K562 (cell line): ENCODE measurements at regions not wholly inside any gene's neighbourhood (a gene's known extent, or its start where the extent isn't known, plus 50 kb on each side); places are given as distances from the start of the nearest gene placed in this dataset.

Experiments used
- ATAC-seq: fragments of 200-7000 bp; cut with Tn5 transposase; 3 replicates; pipeline ENCODE4 v1.9.1; 2020; ENCODE audit warnings: moderate library complexity
- BruUV-seq: library from RNA; stranded (reverse); fragments of 400-500 nt; replicated peaks from 2 replicates; lab custom pipeline; 2021; lab: Mats Ljungman, UMichigan
- CTCF ChIA-PET: fragments of 300-600 bp; formaldehyde crosslinking; extraction: SDS; loops from one replicate; lab custom pipeline; 2021; ENCODE audit warnings: low intra/inter-chr PET ratio; lab: Yijun Ruan, JAX
- POLR2A ChIA-PET: fragments of 300-600, 350-650 bp; sonication (Branson Sonifier 250); formaldehyde crosslinking; extraction: SDS; loops from one replicate; lab custom pipeline; 2021; ENCODE audit warnings: antibody characterized with exemption, inconsistent platforms; lab: Yijun Ruan, JAX
- DNase-seq, 4 experiments: peaks; one replicate each; pipeline versions ENCODE4 v3.0.0 to v3.0.0-alpha.2; 2011 to 2018; ENCODE audit warnings: low spot score in 3 of 4, mixed read lengths in 3 of 4; ENCODE audit errors: extremely low read depth in 1 of 4
- FAIRE-seq: peaks from 2 replicates; lab custom pipeline; 2011; peaks lifted over from hg19 to GRCh38; lab: Jason Lieb, UNC
- H2AFZ ChIP-seq: 2 replicates; pipeline ENCODE4 v1.6.0; 2011; ENCODE audit warnings: low read depth, low read length, control low read depth, inconsistent platforms
- H3K27ac ChIP-seq: fragments of 200-600 bp; 3 replicates; pipeline ENCODE4 v1.8.0; 2011; ENCODE audit warnings: low read depth, mild to moderate bottlenecking, control low read depth, inconsistent platforms, low read length, moderate library complexity, mixed read lengths; ENCODE audit errors: extremely low read depth
- H3K27me3 ChIP-seq, 2 experiments: fragments of 300-600 bp in 1 of 2; 2 replicates in 1 of 2; 3 replicates in 1 of 2; pipeline versions ENCODE4 v1.6.0 to v1.8.0; 2011; ENCODE audit warnings: inconsistent platforms in 2 of 2, low read length in 2 of 2, mild to moderate bottlenecking in 1 of 2, mixed read lengths in 1 of 2, moderate library complexity in 1 of 2; ENCODE audit not compliant: control insufficient read depth in 2 of 2, insufficient read depth in 2 of 2
- H3K36me3 ChIP-seq: fragments of 300-600 bp; 3 replicates; pipeline ENCODE4 v1.8.0; 2011; ENCODE audit warnings: mild to moderate bottlenecking, low read length, inconsistent platforms; ENCODE audit not compliant: control insufficient read depth, insufficient read depth
- H3K4me1 ChIP-seq, 2 experiments: fragments of 200-600 bp in 1 of 2; replicated peaks in 1 of 2; 2 replicates in 1 of 2; 3 replicates in 1 of 2; pipeline versions ENCODE4 v1.5.1 to v1.8.0; 2011; ENCODE audit warnings: inconsistent platforms in 2 of 2, low read length in 2 of 2, mild to moderate bottlenecking in 1 of 2, mixed read lengths in 1 of 2, moderate library complexity in 1 of 2; ENCODE audit not compliant: control insufficient read depth in 2 of 2, insufficient read depth in 2 of 2
- H3K4me2 ChIP-seq: 2 replicates; pipeline ENCODE4 v1.6.1; 2011; ENCODE audit warnings: low read length, control low read depth, inconsistent platforms, mixed read lengths; ENCODE audit not compliant: insufficient read depth
- H3K4me3 ChIP-seq: fragments of 200-600 bp; sonication (generic), shearing (Covaris generic); 2 replicates; pipeline ENCODE4 v1.5.1; 2016; ENCODE audit warnings: control low read depth, inconsistent platforms
- H3K79me2 ChIP-seq: fragments of 200-600 bp; 3 replicates; pipeline ENCODE4 v1.8.0; 2011; ENCODE audit warnings: low read length, inconsistent platforms; ENCODE audit not compliant: control insufficient read depth, insufficient read depth
- H3K9ac ChIP-seq, 2 experiments: 2 replicates each; pipeline versions ENCODE4 v1.6.0 to v1.6.1; 2011; ENCODE audit warnings: low read depth in 2 of 2, low read length in 2 of 2, control low read depth in 1 of 2, inconsistent platforms in 1 of 2, mild to moderate bottlenecking in 1 of 2, mixed read lengths in 1 of 2; ENCODE audit not compliant: insufficient read depth in 1 of 2
- H3K9me1 ChIP-seq: one replicate; pipeline ENCODE4 v1.6.0; 2011; ENCODE audit warnings: inconsistent platforms, mild to moderate bottlenecking, low read length, moderate library complexity; ENCODE audit not compliant: control insufficient read depth, insufficient read depth
- H3K9me3 ChIP-seq: replicated peaks from 2 replicates; pipeline ENCODE4 v1.5.1; 2011; ENCODE audit warnings: low read depth, low read length, inconsistent platforms; ENCODE audit not compliant: control insufficient read depth, insufficient read depth
- H4K20me1 ChIP-seq: replicated peaks from 2 replicates; pipeline ENCODE4 v1.6.1; 2011; ENCODE audit warnings: low read length, inconsistent platforms, mixed read lengths; ENCODE audit not compliant: control insufficient read depth, insufficient read depth
- BCLAF1 ChIP-seq, 2 experiments: fragments of 450-650 bp in 1 of 2; IDR thresholded peaks; 2 replicates each; pipeline ENCODE4 v1.6.1; 2011 to 2017; ENCODE audit warnings: low read depth in 2 of 2, antibody characterized with exemption in 1 of 2, borderline replicate concordance in 1 of 2, low read length in 1 of 2, mild to moderate bottlenecking in 1 of 2, mixed read lengths in 1 of 2; ENCODE audit not compliant: control insufficient read depth in 1 of 2
- COPS2 ChIP-seq: fragments of 450-650 bp; conservative IDR thresholded peaks from 2 replicates; pipeline ENCODE4 v1.6.1; 2016; ENCODE audit warnings: mild to moderate bottlenecking, moderate library complexity
- DIDO1 ChIP-seq: fragments of 450-650 bp; IDR thresholded peaks from 2 replicates; pipeline ENCODE4 v1.6.1; 2016; ENCODE audit warnings: low read depth, missing biosample characterization, missing genetic modification characterization
- FOXJ2 ChIP-seq: fragments of 200-800 bp; sonication (Bioruptor generic); IDR thresholded peaks from 2 replicates; pipeline ENCODE4 v1.6.1; 2016; ENCODE audit warnings: missing genetic modification characterization, missing compliant biosample characterization
- RERE ChIP-seq: sonication (generic); formaldehyde crosslinking; IDR thresholded peaks from 2 replicates; pipeline ENCODE4 v1.8.0; 2023; ENCODE audit warnings: missing genetic modification reagents, mild to moderate bottlenecking, borderline replicate concordance
- ZBTB1 ChIP-seq: sonication (generic); formaldehyde crosslinking; IDR thresholded peaks from 2 replicates; pipeline ENCODE4 v1.8.1; 2023; ENCODE audit warnings: missing genetic modification reagents, low read depth, mild to moderate bottlenecking, borderline replicate concordance
- ZNF785 ChIP-seq: fragments of 250-450 bp; sonication (Bioruptor Pico); IDR thresholded peaks from 2 replicates; pipeline ENCODE4 v1.4.0; 2020; ENCODE audit warnings: mild to moderate bottlenecking
- WGBS: fragments of 100-300 bp; shearing (Covaris generic); methylation state at CpG from one replicate; pipeline ENCODE4 v1.1.6; 2016; ENCODE audit warnings: low coverage, mixed read lengths; ENCODE audit not compliant: insufficient coverage; ENCODE audit errors: missing lambda C conversion rate; 5-methylcytosine and 5-hydroxymethylcytosine counted together
- in situ Hi-C: fragments of 300-500 bp; cut with MboI; formaldehyde crosslinking; loops from 4 replicates; pipeline ENCODE4 v1.15.0; 2018; ENCODE audit warnings: inconsistent platforms, mixed read lengths
- intact Hi-C: fragments of 100-400 bp; cut with micrococcal nuclease; formaldehyde crosslinking; loops from 2 replicates; pipeline ENCODE4 v1.14.2; 2022

- no TSS peak for BruUV-seq
Measured at GRCh38 chr12:58639318-58639934, 280.9 kb downstream of the LRIG3 start.

More at GRCh38 chr12:58639318-58639934, 280.9 kb downstream of the LRIG3 start:
- no peaks in the 10 kb centered on the region for H3K27me3 ChIP-seq
- H4K20me1 ChIP-seq: no peaks in the 10 kb centered on the region
- H3K4me2 ChIP-seq: no peak overlapping the region
- ChIA-PET CTCF (no interaction called here), POLR2A (no interaction called here)
- H3K9ac ChIP-seq: no peak overlapping the region
- 3% methylated on average over 4 of the region's 4 CpGs for WGBS
- H3K4me3 ChIP-seq: no peak overlapping the region
- H3K79me2 ChIP-seq: no peaks in the 10 kb centered on the region
- H3K9me3 ChIP-seq: no peaks in the 10 kb centered on the region
- in situ Hi-C loops (no loop called here), intact Hi-C loops (no loop called here)
- no peak for FAIRE-seq
- DNase-seq: no peak
- TF ChIP-seq ZNF785 (CRISPR knock-in tag) (no peak), BCLAF1 (IDR thresholded peaks at IDR 0.05; ENCODE audit: borderline replicate concordance in 1 of 2, control insufficient read depth in 1 of 2, low read depth in 2 of 2, low read length in 1 of 2) (no peak), ZBTB1 (CRISPR knock-in tag) (no peak), FOXJ2 (tag) (no peak), RERE (CRISPR knock-in tag) (no peak), COPS2 (no peak), DIDO1 (tag) (no peak)
- no peaks in the 10 kb centered on the region for H3K9me1 ChIP-seq
- H3K4me1 ChIP-seq: no peaks in the 10 kb centered on the region
- ATAC-seq: no peak
- H3K27ac ChIP-seq: no peak overlapping the region
- H3K36me3 ChIP-seq: no peaks in the 10 kb centered on the region
- H2AFZ ChIP-seq: no peak overlapping the region
